ENCODE measurements at regions not wholly inside any gene's neighbourhood (a gene's known extent, or its start where the extent isn't known, plus 50 kb on each side); places are given as distances from the start of the nearest gene placed in this dataset.

- TF ChIP-seq CTCF (conservative IDR thresholded peaks at IDR 0.05) (no peak), EZH2 (IDR thresholded peaks at IDR 0.05; ENCODE audit: low read depth) (no peak)
These were observed 139.1 kb upstream of the TACR1 start for GRCh38 chr2:75338461-75338860.

Measured in PC-9 (cell line).